Parathyroid adenoma (tissue), 2 donors: ENCODE measurements at regions not wholly inside any gene's neighbourhood (a gene's known extent, or its start where the extent isn't known, plus 50 kb on each side); places are given as distances from the start of the nearest gene placed in this dataset.

Experiments
- H2AFZ ChIP-seq: fragments of 300-600 bp; sonication (generic); one replicate; pipeline ENCODE4 v1.7.0; 2017; ENCODE audit warnings: antibody characterized with exemption, mild to moderate bottlenecking
- H3K27ac ChIP-seq: fragments of 300-600 bp; sonication (generic); one replicate; pipeline ENCODE4 v1.7.0; 2017
- H3K27me3 ChIP-seq: fragments of 300-600 bp; sonication (generic); one replicate; pipeline ENCODE4 v1.7.0; 2017; ENCODE audit warnings: low read length; ENCODE audit not compliant: control insufficient read depth, insufficient read depth
- H3K36me3 ChIP-seq: fragments of 300-600 bp; sonication (generic); one replicate; pipeline ENCODE4 v1.7.0; 2017; ENCODE audit warnings: low read length; ENCODE audit not compliant: control insufficient read depth, insufficient read depth
- H3K4me1 ChIP-seq: fragments of 300-600 bp; sonication (generic); one replicate; pipeline ENCODE4 v1.7.0; 2017; ENCODE audit warnings: control low read depth
- H3K4me2 ChIP-seq: fragments of 300-600 bp; sonication (generic); one replicate; pipeline ENCODE4 v1.7.0; 2017; ENCODE audit warnings: low read length
- H3K4me3 ChIP-seq: fragments of 300-600 bp; sonication (generic); one replicate; pipeline ENCODE4 v1.7.0; 2017; ENCODE audit warnings: low read depth, low read length
- H3K79me2 ChIP-seq: fragments of 300-600 bp; sonication (generic); one replicate; pipeline ENCODE4 v1.7.0; 2017; ENCODE audit warnings: control low read depth
- H3K9ac ChIP-seq: fragments of 300-600 bp; sonication (generic); one replicate; pipeline ENCODE4 v1.7.0; 2017; ENCODE audit warnings: mild to moderate bottlenecking
- H3K9me3 ChIP-seq: fragments of 300-600 bp; sonication (generic); one replicate; pipeline ENCODE4 v1.7.0; 2017; ENCODE audit warnings: low read length; ENCODE audit not compliant: control insufficient read depth
- CTCF ChIP-seq: fragments of 300-600 bp; sonication (generic); IDR thresholded peaks from one replicate; pipeline ENCODE4 v1.7.0; 2017; ENCODE audit warnings: antibody characterized with exemption, mild to moderate bottlenecking
- donor health status: primary hyperparathyroidism.

- H3K4me1 ChIP-seq = no peaks in the 10 kb centered on the region
- no peak overlapping the region for H3K4me3 ChIP-seq
These were observed 76.8 kb upstream of the THUMPD2 start for GRCh38 chr2:39855856-39856255.

GRCh38 chr2:39854771-39855170, 75.7 kb upstream of the THUMPD2 start:
- TF ChIP-seq CTCF = no peak

More at GRCh38 chr2:39855856-39856255, 76.8 kb upstream of the THUMPD2 start:
- Histone ChIP-seq H3K36me3 (no peaks in the 10 kb centered on the region), H3K9me3 (no peaks in the 10 kb centered on the region), H3K9ac (no peak overlapping the region), H2AFZ (no peak overlapping the region), H3K27ac (no peak overlapping the region), H3K79me2 (no peaks in the 10 kb centered on the region), H3K27me3 (no peaks in the 10 kb centered on the region), H3K4me2 (no peak overlapping the region)
- no peak for TF ChIP-seq CTCF

GRCh38 chr2:39852831-39853230, 73.8 kb upstream of the THUMPD2 start:
- Histone ChIP-seq H2AFZ (no peak overlapping the region), H3K27me3 (no peaks in the 10 kb centered on the region), H3K36me3 (no peaks in the 10 kb centered on the region), H3K4me1 (no peaks in the 10 kb centered on the region), H3K4me3 (no peak overlapping the region), H3K9me3 (no peaks in the 10 kb centered on the region), H3K27ac (no peak overlapping the region), H3K79me2 (no peaks in the 10 kb centered on the region), H3K9ac (no peak overlapping the region), H3K4me2 (no peak overlapping the region)
- TF ChIP-seq CTCF = no peak

More at GRCh38 chr2:39854771-39855170, 75.7 kb upstream of the THUMPD2 start:
- H3K27me3 ChIP-seq = no peaks in the 10 kb centered on the region
- no peak overlapping the region for H2AFZ ChIP-seq
- no peaks in the 10 kb centered on the region for H3K9me3 ChIP-seq
- no peak overlapping the region for H3K4me2 ChIP-seq
- no peaks in the 10 kb centered on the region for H3K36me3 ChIP-seq
- no peaks in the 10 kb centered on the region for H3K79me2 ChIP-seq
- no peak overlapping the region for H3K27ac ChIP-seq
- no peaks in the 10 kb centered on the region for H3K4me1 ChIP-seq
- no peak overlapping the region for H3K4me3 ChIP-seq
- no peak overlapping the region for H3K9ac ChIP-seq

DNA sequence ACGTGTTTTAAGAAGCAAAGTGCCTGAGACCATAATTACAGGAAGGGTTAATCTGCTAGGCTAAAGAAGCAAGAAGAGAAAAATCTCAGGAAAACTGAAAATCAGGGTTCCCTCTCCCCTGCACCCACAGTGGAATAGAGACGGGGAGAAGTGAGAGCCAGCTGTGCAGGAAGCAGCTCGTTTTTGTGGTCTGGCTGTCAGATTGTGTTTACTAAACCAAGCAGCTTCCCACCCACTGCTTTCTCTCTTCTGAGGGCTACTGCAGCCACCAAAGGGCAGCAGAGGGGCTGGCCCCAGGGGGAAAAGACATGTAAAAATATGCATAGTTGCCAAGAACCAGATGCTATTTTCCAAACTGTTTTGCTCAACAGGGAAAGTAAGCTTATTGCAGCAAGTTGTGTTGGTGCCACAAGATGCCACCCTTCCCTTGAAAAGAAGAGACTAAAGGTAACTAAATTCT, 72.6 kb upstream of the THUMPD2 start:
- Histone ChIP-seq H3K27ac (no peak overlapping the region), H3K4me2 (no peak overlapping the region), H3K9me3 (no peaks in the 10 kb centered on the region), H3K9ac (no peak overlapping the region), H3K79me2 (no peaks in the 10 kb centered on the region), H3K4me3 (no peak overlapping the region), H3K36me3 (no peaks in the 10 kb centered on the region), H3K27me3 (no peaks in the 10 kb centered on the region), H2AFZ (no peak overlapping the region), H3K4me1 (no peaks in the 10 kb centered on the region)
- no peak for TF ChIP-seq CTCF

DNA sequence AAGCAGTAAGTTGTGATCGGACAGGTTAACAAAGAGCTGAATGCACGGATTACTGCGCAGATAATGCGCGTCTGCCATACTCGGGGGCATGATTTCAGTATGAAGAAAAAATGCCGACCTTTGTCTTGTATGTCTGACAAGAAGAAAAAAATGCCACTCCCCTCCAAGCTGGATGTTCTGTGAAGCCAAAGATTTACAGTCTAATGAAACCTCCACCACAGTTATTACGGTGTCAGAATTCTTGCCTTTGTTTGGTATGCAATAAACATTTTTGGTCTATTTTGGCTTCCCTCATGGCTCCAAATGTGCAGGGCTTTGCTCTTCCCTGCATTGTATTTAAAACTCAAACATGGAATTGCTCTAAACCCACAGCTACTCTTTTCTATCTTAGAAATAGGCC, 72.2 kb upstream of the THUMPD2 start:
- Histone ChIP-seq H3K79me2 (no peaks in the 10 kb centered on the region), H3K36me3 (no peaks in the 10 kb centered on the region), H2AFZ (no peak overlapping the region), H3K27ac (no peak overlapping the region), H3K4me1 (no peaks in the 10 kb centered on the region), H3K27me3 (no peaks in the 10 kb centered on the region), H3K9me3 (no peaks in the 10 kb centered on the region), H3K4me2 (no peak overlapping the region), H3K9ac (no peak overlapping the region), H3K4me3 (no peak overlapping the region)
- no peak for TF ChIP-seq CTCF
